ENCODE measurements at regions not wholly inside any gene's neighbourhood (a gene's known extent, or its start where the extent isn't known, plus 50 kb on each side); places are given as distances from the start of the nearest gene placed in this dataset.

DNA sequence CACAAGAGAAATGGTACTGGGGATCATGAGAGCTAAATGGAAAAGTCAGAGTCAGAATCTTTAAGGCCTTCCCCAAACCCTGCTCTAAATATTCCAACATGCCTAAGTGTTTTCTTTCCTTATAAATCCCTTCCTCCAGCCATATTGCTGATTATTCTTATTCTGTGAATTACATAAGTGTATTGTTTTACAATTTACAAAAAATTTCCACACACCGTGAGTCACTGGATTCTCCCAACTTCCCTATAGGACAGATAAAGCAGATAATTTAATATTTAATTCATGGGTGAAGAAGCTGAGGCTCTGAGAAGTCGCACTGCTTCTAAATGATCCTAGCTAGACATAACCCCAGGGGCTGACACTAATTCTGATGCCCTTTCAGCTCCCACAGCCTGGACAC is 243.3 kb upstream of the JUN start:
- H3K27me3 ChIP-seq = no peaks in the 10 kb centered on the region
- no peak for DNase-seq
- TF ChIP-seq POLR2AphosphoS5 (IDR thresholded peaks at IDR 0.05) (no peak), EP300 (IDR thresholded peaks at IDR 0.05) (no peak), POLR2A (IDR thresholded peaks at IDR 0.05) (no peak)
- TF ChIP-seq, protein P1, sequence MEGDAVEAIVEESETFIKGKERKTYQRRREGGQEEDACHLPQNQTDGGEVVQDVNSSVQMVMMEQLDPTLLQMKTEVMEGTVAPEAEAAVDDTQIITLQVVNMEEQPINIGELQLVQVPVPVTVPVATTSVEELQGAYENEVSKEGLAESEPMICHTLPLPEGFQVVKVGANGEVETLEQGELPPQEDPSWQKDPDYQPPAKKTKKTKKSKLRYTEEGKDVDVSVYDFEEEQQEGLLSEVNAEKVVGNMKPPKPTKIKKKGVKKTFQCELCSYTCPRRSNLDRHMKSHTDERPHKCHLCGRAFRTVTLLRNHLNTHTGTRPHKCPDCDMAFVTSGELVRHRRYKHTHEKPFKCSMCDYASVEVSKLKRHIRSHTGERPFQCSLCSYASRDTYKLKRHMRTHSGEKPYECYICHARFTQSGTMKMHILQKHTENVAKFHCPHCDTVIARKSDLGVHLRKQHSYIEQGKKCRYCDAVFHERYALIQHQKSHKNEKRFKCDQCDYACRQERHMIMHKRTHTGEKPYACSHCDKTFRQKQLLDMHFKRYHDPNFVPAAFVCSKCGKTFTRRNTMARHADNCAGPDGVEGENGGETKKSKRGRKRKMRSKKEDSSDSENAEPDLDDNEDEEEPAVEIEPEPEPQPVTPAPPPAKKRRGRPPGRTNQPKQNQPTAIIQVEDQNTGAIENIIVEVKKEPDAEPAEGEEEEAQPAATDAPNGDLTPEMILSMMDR (IDR thresholded peaks at IDR 0.05) = no peak
- no peak overlapping the region for H3K27ac ChIP-seq
- H3K9me3 ChIP-seq = no peaks in the 10 kb centered on the region
- H3K4me1 ChIP-seq = no peaks in the 10 kb centered on the region
- WGBS, 2 donors = 86 to 90% methylated on average over 2 of the region's 2 CpGs
- no peaks in the 10 kb centered on the region for H3K36me3 ChIP-seq
- H3K4me3 ChIP-seq = no peak overlapping the region
- intact Hi-C loops (cut with DNase I) = no loop called here

DNA sequence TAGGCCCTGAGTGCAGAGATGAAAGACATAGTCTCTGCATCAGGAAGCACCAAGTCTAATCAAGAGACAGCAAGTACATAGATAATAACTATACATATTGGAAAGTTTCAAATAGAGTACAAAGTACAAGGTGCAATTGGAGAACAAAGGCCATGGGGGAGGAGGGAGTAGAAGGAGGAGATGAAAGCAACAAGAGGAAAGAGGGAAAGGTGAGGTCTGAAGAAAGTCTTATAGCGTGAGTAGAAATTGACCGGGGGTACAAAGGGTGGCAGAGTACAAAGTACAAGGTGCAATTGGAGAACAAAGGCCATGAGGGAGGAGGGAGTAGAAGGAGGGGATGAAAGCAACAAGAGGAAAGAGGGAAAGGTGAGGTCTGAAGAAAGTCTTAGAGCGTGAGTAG is 244.2 kb upstream of the JUN start:
- H3K36me3 ChIP-seq = no peaks in the 10 kb centered on the region
- H3K4me3 ChIP-seq = no peak overlapping the region
- H3K4me1 ChIP-seq = no peaks in the 10 kb centered on the region
- intact Hi-C loops (cut with DNase I) = no loop called here
- no peak for DNase-seq
- 45 to 78% methylated on average over 3 of the region's 3 CpGs for WGBS, 2 donors
- no peaks in the 10 kb centered on the region for H3K9me3 ChIP-seq
- no peak overlapping the region for H3K27ac ChIP-seq
- no peaks in the 10 kb centered on the region for H3K27me3 ChIP-seq
- TF ChIP-seq POLR2AphosphoS5 (IDR thresholded peaks at IDR 0.05) (no peak), POLR2A (IDR thresholded peaks at IDR 0.05) (no peak), EP300 (IDR thresholded peaks at IDR 0.05) (no peak)
- TF ChIP-seq, protein P1 (IDR thresholded peaks at IDR 0.05) = no peak

DNA sequence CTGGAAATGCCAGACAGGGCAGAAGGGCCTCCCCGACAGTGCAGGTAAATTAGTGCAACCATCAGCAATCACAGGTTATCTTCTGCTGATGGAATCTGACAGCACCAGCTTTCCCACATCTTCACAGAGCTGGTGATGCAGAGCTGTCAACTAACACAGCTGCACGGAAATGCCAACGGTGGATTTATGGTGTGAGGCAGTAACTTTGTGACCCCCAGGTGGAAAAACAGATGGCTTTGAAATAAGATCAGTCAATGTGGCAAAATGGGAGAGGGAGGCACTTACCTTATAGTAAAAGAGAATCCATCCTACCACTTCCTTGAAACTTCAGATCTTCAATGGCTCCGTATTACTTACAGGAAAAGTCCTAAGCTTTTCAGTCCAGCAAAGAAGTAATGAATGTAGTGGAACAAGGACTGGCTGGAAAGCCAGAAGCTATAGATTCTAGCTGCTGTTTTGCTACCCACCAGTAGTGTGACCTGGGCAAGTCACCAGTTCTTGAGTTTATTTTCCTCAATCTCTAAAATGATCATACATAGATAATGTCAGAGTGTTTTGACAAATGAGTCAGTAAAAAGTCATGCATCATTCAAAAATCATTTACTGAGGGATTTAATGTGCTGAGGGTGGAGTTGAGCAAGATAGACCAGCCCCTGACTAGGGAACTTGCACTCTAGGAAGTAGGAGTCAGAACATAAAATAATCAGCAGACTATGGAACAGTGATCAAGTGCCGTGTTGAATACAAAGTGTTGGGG is 245.7 kb upstream of the JUN start:
- Histone ChIP-seq H3K4me1 (no peaks in the 10 kb centered on the region), H3K4me3 (no peak overlapping the region), H3K27ac (no peak overlapping the region), H3K27me3 (no peaks in the 10 kb centered on the region), H3K9me3 (no peaks in the 10 kb centered on the region), H3K36me3 (no peaks in the 10 kb centered on the region)
- TF ChIP-seq POLR2AphosphoS5 (IDR thresholded peaks at IDR 0.05) (no peak), POLR2A (IDR thresholded peaks at IDR 0.05) (no peak), EP300 (IDR thresholded peaks at IDR 0.05) (no peak)
- TF ChIP-seq, protein P1 (IDR thresholded peaks at IDR 0.05) = no peak
- WGBS, 2 donors = 64 to 71% methylated on average over 5 of the region's 5 CpGs
- no peak for DNase-seq
- intact Hi-C loops (cut with DNase I) = no loop called here

DNA sequence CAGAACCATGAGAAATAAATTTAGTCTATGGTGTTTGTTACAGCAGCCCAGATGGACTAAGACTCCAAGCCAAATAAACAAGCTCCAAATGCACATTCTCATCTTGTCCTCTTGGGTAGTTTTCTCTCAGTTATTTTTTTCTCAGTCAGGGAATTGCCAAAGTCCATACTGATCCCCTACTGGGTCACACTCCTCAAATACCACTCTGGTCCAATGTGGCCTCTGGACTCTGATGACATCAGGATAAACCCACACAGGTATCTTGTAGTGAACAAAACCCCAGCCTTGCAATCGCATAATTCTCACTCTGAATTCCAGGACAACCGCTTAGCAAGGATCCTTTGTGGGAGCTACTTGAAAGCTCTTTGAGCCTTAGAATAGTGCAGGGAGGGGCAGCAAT is 248.4 kb upstream of the JUN start:
- TF ChIP-seq EP300 (IDR thresholded peaks at IDR 0.05) (no peak), POLR2AphosphoS5 (IDR thresholded peaks at IDR 0.05) (no peak), POLR2A (IDR thresholded peaks at IDR 0.05) (no peak)
- TF ChIP-seq, protein P1 (IDR thresholded peaks at IDR 0.05) = no peak
- H3K27ac ChIP-seq = no peak overlapping the region
- DNase-seq = no peak
- H3K27me3 ChIP-seq = no peaks in the 10 kb centered on the region
- no peaks in the 10 kb centered on the region for H3K4me1 ChIP-seq
- H3K36me3 ChIP-seq = no peaks in the 10 kb centered on the region
- no peaks in the 10 kb centered on the region for H3K9me3 ChIP-seq
- no peak overlapping the region for H3K4me3 ChIP-seq
- 97 to 100% methylated on average over 2 of the region's 2 CpGs for WGBS, 2 donors
- intact Hi-C loops (cut with DNase I) = no loop called here

DNA sequence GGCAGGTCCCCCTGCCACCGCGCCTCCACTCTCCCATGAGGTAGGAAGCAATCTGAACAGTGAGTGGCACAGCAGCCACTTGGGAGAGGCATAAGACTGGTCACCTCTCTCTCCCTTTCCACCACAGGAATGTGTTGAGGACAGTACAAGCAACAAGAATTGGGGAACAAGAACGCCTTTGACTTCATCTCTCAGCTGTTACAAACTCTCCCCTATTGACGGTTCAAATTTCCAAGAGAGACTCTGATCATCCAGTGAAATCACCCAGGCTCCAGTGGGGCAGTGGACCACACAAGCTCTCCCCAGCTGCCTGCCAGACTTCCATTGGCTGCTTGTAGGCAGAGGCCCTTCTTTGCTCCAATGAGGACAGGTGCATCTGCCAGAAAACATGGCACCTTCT is 249.9 kb upstream of the JUN start:
- intact Hi-C loops (cut with DNase I) = no loop called here
- H3K9me3 ChIP-seq = no peaks in the 10 kb centered on the region
- H3K4me1 ChIP-seq = no peaks in the 10 kb centered on the region
- H3K4me3 ChIP-seq = no peak overlapping the region
- DNase-seq = no peak
- WGBS, 2 donors = 94 to 98% methylated on average over 4 of the region's 4 CpGs
- no peak overlapping the region for H3K27ac ChIP-seq
- TF ChIP-seq POLR2AphosphoS5 (IDR thresholded peaks at IDR 0.05) (no peak), POLR2A (IDR thresholded peaks at IDR 0.05) (no peak), EP300 (IDR thresholded peaks at IDR 0.05) (no peak)
- TF ChIP-seq, protein P1 (IDR thresholded peaks at IDR 0.05) = no peak
- no peaks in the 10 kb centered on the region for H3K36me3 ChIP-seq
- H3K27me3 ChIP-seq = no peaks in the 10 kb centered on the region

All from sigmoid colon (tissue), 6 donors.